Skeletal muscle satellite cell (primary cell): ENCODE measurements at regions not wholly inside any gene's neighbourhood (a gene's known extent, or its start where the extent isn't known, plus 50 kb on each side); places are given as distances from the start of the nearest gene placed in this dataset.

ENCODE experiments used
- H3K27me3 ChIP-seq: 2 replicates; pipeline ENCODE4 v1.7.0; 2013; ENCODE audit warnings: low read length; ENCODE audit not compliant: control insufficient read depth, insufficient read depth
- H3K36me3 ChIP-seq: 2 replicates; pipeline ENCODE4 v1.7.0; 2013; ENCODE audit warnings: mild to moderate bottlenecking, control low read depth, low read length; ENCODE audit not compliant: insufficient read depth
- H3K4me1 ChIP-seq: 2 replicates; pipeline ENCODE4 v1.7.0; 2013; ENCODE audit warnings: low read length; ENCODE audit not compliant: control insufficient read depth, insufficient read depth
- H3K4me2 ChIP-seq: 2 replicates; pipeline ENCODE4 v1.7.0; 2013; ENCODE audit warnings: mild to moderate bottlenecking, low read length
- H3K4me3 ChIP-seq: 2 replicates; pipeline ENCODE4 v1.7.0; 2013; ENCODE audit warnings: low read length
- H3K9ac ChIP-seq: 2 replicates; pipeline ENCODE4 v1.7.0; 2013; ENCODE audit warnings: mild to moderate bottlenecking, low read depth, low read length, moderate library complexity
- H3K9me3 ChIP-seq: replicated peaks from 2 replicates; pipeline ENCODE4 v1.7.0; 2013; ENCODE audit warnings: mild to moderate bottlenecking, control low read depth, low read length

DNA sequence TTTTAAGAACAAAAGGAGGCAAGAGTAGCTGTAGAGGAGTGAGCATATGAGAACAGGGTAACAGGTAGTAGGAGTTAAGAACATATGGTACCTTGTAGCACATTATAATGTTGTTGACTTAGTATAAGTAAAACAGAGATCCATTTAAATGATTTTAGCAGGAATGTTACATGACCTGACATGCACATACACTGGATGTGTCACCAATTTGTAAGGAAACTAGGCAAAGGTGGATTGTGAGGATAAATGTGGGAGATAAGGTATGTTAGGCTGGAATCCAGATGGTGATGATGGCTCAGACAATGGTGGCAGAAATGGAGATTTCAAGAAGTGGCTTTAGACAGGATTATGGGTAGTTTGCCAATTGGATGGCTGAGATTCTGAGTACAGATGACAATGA is 443.1 kb upstream of the DAB2 start:
- H3K27me3 ChIP-seq: no peaks in the 10 kb centered on the region
- no peak overlapping the region for H3K9ac ChIP-seq
- no peaks in the 10 kb centered on the region for H3K9me3 ChIP-seq
- no peaks in the 10 kb centered on the region for H3K4me1 ChIP-seq
- no peaks in the 10 kb centered on the region for H3K36me3 ChIP-seq
- no peak overlapping the region for H3K4me2 ChIP-seq
- no peak overlapping the region for H3K4me3 ChIP-seq

DNA sequence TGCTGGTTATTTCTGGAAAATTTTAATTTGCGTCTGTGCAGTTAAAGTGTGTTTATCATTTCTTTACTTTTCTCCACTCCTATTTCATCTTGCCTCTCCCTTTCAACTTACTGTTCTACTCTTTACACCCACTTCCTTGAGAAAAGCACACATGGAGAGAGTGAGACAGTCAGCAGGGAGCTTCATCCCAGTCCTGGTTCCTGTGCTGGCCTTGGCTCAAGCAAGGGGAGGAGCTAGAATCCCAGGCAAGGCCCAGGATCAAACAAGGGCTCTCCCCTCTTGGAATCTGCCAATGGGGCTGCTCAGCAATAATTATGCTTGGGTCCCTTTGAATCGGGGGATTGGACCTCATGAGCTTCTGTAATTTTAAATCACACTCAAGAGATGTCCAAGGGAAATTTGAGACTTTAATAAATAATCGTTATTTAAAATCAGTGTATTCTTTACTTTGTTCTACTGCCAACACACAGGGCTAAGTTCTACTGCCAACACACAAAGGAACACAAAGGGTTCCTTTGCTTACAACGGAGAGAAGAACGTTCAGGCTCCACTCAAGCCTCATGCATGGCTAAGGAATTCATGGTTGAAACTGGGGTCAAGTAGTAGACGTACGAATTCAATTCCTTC is 439.3 kb upstream of the DAB2 start:
- H3K9ac ChIP-seq: no peak overlapping the region
- H3K9me3 ChIP-seq: no peaks in the 10 kb centered on the region
- no peak overlapping the region for H3K4me3 ChIP-seq
- H3K27me3 ChIP-seq: no peaks in the 10 kb centered on the region
- no peaks in the 10 kb centered on the region for H3K36me3 ChIP-seq
- H3K4me2 ChIP-seq: no peak overlapping the region
- H3K4me1 ChIP-seq: no peaks in the 10 kb centered on the region

DNA sequence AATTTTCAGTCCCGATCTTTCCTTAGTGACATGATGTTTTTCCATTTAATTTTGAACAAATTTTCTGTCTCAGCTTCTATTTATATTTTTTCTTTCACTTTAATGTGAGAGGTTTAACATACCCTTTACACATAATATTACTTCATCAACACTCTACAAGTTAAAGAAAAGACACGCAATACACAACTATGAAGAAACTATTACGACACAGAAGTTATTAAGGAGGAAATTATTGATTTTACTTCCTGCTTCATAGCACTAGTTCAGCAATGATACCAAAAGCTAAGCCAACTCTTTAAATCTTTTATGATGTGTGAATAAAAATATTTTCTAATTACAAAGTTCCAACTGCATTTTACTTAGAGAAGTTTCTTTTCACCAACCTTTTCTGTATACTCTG is 432.3 kb upstream of the DAB2 start:
- Histone ChIP-seq H3K4me1 (no peaks in the 10 kb centered on the region), H3K9ac (no peak overlapping the region), H3K4me3 (no peak overlapping the region), H3K27me3 (no peaks in the 10 kb centered on the region), H3K36me3 (no peaks in the 10 kb centered on the region), H3K9me3 (no peaks in the 10 kb centered on the region), H3K4me2 (no peak overlapping the region)

DNA sequence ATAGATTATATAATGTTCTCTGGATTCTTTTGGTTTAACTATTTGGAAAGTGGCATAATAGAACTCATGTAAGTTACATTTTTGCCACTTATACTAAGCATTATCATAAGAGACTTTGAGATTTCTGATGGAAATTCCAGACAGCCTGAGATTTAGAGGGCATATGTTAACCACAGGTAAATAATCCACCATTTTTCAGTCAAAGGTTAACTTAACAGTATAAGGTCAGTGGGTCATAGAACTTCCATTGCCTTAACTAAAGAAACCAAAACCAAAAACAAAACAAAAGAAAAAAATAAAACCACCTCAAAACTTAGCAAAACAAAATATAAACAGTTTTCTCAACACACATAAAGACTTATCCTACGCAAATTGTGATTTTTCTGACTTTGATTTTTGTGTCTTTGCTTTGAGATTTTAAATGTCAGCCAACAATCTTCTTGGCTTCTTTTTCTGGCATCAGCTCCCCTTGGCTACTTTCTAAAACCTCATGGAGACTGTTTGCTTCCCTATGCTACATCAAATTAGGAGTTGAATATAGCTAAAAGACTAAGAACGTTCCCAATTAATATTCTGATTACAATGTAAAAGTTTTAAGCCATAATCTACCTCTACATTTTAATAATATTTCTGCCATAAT is 430.1 kb upstream of the DAB2 start:
- Histone ChIP-seq H3K27me3 (no peaks in the 10 kb centered on the region), H3K36me3 (no peaks in the 10 kb centered on the region), H3K4me1 (no peaks in the 10 kb centered on the region), H3K9ac (no peak overlapping the region), H3K4me2 (no peak overlapping the region), H3K4me3 (no peak overlapping the region), H3K9me3 (no peaks in the 10 kb centered on the region)

DNA sequence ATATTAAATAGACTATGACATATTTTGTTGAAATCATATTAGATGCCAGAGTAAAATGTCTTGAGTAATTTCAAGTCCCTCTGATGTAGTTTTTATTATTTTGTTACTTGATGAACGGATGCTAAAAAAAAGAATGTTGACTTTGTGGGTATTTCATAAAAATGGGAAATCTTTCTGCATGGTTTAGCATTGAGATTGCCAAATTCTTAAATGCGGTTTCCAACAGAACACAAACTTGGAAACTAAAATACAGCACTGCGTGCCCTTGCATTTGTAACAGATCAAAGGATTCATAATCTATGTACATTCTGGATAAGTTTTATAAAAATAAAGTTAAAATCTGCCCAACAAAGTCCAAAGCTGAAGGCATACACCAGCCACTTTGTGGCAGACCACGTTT is 425.5 kb upstream of the DAB2 start:
- Histone ChIP-seq H3K4me3 (no peak overlapping the region), H3K36me3 (no peaks in the 10 kb centered on the region), H3K27me3 (no peaks in the 10 kb centered on the region)

DNA sequence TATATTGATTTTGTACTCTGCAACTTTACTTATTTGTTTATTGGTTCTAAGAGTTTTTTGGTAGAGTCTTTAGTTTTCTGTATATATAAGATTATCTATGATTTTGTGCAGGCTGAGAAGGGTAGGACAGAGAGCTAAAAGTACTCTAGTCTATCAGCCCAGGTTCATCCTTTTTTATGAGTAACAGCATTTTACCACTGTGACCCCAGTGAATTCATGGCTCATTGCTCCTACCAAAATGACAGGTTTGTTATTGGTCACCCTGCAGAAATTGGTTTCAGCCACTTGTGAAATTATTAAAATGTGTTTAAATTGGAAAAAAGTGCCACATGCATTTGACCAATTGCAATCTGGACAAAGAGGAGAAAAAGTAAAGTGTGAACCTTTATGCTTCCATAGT is 421.4 kb upstream of the DAB2 start:
- Histone ChIP-seq H3K4me3 (no peak overlapping the region), H3K36me3 (no peaks in the 10 kb centered on the region), H3K9ac (no peak overlapping the region), H3K4me1 (no peaks in the 10 kb centered on the region), H3K27me3 (no peaks in the 10 kb centered on the region), H3K9me3 (no peaks in the 10 kb centered on the region), H3K4me2 (no peak overlapping the region)

More for the DNA sequence above, 425.5 kb upstream of the DAB2 start:
- Histone ChIP-seq H3K9ac (no peak overlapping the region), H3K4me1 (no peaks in the 10 kb centered on the region), H3K4me2 (no peak overlapping the region), H3K9me3 (no peaks in the 10 kb centered on the region)

DNA sequence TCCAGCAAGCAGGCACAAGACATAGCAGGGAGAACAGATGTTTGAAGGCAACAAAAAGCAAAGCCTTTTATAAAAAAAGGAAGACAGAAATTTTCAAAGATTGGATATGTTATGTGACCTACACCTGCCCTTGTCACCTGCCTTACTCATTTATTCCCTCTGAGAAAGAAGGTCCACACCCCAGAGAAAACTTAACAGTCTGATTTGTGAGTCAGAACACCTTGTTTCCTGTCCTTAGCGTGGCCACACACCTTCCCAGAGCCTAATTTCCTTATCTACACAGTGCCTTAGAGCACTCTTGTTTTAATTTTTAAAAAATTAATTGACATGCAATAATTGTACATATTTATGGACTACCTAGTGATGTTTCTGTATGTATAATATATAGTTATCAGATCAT is 419.0 kb upstream of the DAB2 start:
- H3K4me1 ChIP-seq: no peaks in the 10 kb centered on the region
- no peaks in the 10 kb centered on the region for H3K27me3 ChIP-seq
- H3K9me3 ChIP-seq: no peaks in the 10 kb centered on the region
- H3K36me3 ChIP-seq: no peaks in the 10 kb centered on the region
- H3K4me3 ChIP-seq: no peak overlapping the region
- no peak overlapping the region for H3K4me2 ChIP-seq
- H3K9ac ChIP-seq: no peak overlapping the region

DNA sequence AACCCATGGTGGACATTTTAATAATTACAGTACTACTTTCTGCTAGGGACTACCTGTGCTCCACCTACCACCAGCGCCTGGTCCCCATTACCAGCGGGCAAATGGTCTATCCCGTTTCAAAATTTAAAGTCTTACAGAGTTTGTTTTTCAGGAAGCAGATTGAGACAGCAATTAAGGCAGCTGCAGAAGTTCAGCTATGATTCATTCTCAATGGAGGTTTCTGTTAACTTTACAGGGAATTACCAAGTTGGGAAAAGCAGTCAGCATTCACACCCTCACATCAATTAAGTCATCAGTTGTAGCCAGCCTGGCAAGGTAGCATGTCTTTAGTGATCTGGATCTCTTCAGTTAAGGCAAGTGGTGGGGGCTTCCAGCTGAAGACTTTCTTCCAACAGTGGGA is 410.6 kb upstream of the DAB2 start:
- Histone ChIP-seq H3K4me3 (no peak overlapping the region), H3K27me3 (no peaks in the 10 kb centered on the region), H3K4me1 (peaks cover 3% of the 10 kb centered on the region), H3K36me3 (no peaks in the 10 kb centered on the region), H3K9ac (no peak overlapping the region), H3K4me2 (no peak overlapping the region), H3K9me3 (no peaks in the 10 kb centered on the region)

DNA sequence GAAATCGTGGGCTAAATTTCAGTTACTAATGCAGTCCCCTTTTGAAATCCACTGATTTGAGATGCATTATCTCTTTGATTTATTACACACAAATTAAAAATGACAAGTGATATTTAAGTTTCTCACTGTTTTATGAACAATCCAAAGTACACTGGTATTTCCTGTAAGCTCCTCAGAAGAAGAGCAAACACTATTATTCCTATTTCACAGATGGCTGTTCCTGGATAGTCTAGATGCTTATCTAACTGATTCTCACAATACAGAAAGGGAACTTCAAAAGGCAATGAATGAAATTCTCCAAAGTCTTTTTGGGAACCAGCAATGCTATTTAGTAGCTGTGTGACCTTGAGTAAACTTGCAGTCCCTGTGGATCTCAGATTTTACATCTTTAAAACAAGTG is 404.7 kb upstream of the DAB2 start:
- Histone ChIP-seq H3K4me3 (no peak overlapping the region), H3K4me2 (no peak overlapping the region), H3K4me1 (peaks cover 4% of the 10 kb centered on the region), H3K27me3 (no peaks in the 10 kb centered on the region), H3K9me3 (no peaks in the 10 kb centered on the region), H3K9ac (no peak overlapping the region), H3K36me3 (no peaks in the 10 kb centered on the region)

DNA sequence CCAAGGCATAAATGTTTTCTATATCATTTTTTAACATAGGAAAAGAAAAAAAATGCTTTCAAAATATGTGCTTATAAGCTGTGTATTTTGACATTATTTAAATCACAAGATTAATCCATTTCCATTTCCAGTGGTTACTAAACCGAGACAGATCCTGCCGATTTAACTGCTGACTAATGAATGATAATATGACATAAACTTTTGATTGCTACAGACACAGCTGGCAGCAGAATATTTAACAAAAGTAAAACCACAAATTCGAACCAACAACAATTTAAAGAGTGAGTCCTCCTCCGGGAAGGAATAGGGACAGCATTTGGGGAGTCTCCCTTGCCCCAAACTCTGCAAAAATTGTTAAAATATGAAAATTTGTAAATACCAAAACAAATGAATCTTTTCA is 401.3 kb upstream of the DAB2 start:
- no peaks in the 10 kb centered on the region for H3K36me3 ChIP-seq
- H3K9me3 ChIP-seq: no peaks in the 10 kb centered on the region
- H3K4me1 ChIP-seq: peaks cover 24% of the 10 kb centered on the region
- no peak overlapping the region for H3K4me3 ChIP-seq
- no peak overlapping the region for H3K4me2 ChIP-seq
- no peak overlapping the region for H3K9ac ChIP-seq
- H3K27me3 ChIP-seq: no peaks in the 10 kb centered on the region

DNA sequence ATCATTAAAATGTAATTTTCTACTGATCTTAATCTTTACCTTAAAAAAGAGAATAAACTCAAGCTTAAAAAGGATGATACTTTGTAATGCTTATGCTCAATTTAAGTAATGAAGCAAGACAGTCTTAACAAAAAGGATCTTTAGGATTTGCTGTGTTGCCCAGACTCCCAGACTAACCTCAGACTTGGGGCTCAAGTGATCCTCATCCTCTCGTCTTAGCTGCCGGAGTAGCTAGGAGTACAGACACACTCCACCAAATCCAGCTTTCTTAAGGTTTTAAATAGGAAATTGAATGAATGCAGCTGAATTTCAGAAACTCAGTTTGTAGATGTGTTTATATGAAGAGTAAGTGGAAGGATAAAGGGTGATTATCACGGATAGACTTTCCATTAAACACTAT is 400.5 kb upstream of the DAB2 start:
- peaks cover 24% of the 10 kb centered on the region for H3K4me1 ChIP-seq
- H3K36me3 ChIP-seq: no peaks in the 10 kb centered on the region
- no peaks in the 10 kb centered on the region for H3K9me3 ChIP-seq
- no peak overlapping the region for H3K4me3 ChIP-seq
- H3K4me2 ChIP-seq: no peak overlapping the region
- no peaks in the 10 kb centered on the region for H3K27me3 ChIP-seq
- H3K9ac ChIP-seq: no peak overlapping the region

DNA sequence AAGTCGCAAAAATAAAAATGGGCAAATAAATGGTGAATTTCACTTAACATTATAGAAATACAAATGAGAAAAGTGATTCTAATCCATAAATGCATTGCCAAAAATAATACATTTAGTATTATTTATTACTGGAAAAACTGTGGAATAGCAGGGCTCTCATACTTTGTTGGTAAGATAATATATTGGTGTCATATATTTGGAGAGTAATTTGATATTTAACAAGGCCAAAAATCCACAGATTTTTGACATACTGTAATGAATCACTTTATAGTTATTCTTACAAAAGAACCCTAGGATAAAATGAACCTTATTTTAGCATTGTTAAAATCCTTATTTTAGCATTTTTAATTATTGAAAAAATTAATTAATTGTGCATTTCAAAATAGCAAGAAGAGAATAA is 397.2 kb upstream of the DAB2 start:
- H3K4me2 ChIP-seq: no peak overlapping the region
- H3K9ac ChIP-seq: no peak overlapping the region
- H3K4me3 ChIP-seq: no peak overlapping the region
- no peaks in the 10 kb centered on the region for H3K27me3 ChIP-seq
- H3K4me1 ChIP-seq: peaks cover 24% of the 10 kb centered on the region
- H3K36me3 ChIP-seq: no peaks in the 10 kb centered on the region
- no peaks in the 10 kb centered on the region for H3K9me3 ChIP-seq
